ENCODE measurements at regions not wholly inside any gene's neighbourhood (a gene's known extent, or its start where the extent isn't known, plus 50 kb on each side); places are given as distances from the start of the nearest gene placed in this dataset.
A peak's percentile ranks its signal among the peaks of the same experiment; 100 is the strongest.
"Not testable (repeated sequence)": the region's sequence is repeated elsewhere in the genome, so short reads cannot be mapped to it uniquely, and the experiment has no call there.

DNA sequence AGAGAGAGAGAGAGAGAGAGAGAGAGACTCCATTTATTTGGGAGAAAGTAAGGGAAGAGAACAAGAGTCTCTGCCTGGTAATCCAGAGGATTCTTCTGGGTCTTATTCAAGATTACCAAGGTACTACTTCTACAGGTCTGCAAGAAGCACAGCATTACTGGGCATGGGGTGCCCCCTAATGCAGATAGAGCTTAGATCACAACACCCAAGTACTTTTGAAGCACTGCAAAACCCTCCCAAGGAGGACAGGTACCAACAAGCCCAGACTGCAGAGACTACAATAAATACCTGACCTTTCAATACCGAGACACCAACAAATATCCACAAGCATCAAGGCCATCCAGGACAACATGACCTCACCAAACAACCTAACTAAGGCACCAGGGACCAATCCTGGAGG lies 94.7 kb upstream of the PHF24 start:
- H3K79me2 ChIP-seq (ENCODE audit: control insufficient read depth, insufficient read depth, low read length, unreplicated experiment) = no peaks in the 10 kb centered on the region
- H3K27me3 ChIP-seq (ENCODE audit: insufficient read depth, low read length) = peaks cover 71% of the 10 kb centered on the region
- H3K27ac ChIP-seq (ENCODE audit: low read depth, low read length) = no peak overlapping the region
- H3K36me3 ChIP-seq (ENCODE audit: insufficient read depth, low read length) = no peaks in the 10 kb centered on the region
- no peak overlapping the region for H2AFZ ChIP-seq (ENCODE audit: low read length, unreplicated experiment)
- H3K4me1 ChIP-seq (ENCODE audit: control insufficient read depth, insufficient read depth, low read length, unreplicated experiment) = no peaks in the 10 kb centered on the region
- H3K4me3 ChIP-seq (ENCODE audit: low read depth, low read length) = no peak overlapping the region

DNA sequence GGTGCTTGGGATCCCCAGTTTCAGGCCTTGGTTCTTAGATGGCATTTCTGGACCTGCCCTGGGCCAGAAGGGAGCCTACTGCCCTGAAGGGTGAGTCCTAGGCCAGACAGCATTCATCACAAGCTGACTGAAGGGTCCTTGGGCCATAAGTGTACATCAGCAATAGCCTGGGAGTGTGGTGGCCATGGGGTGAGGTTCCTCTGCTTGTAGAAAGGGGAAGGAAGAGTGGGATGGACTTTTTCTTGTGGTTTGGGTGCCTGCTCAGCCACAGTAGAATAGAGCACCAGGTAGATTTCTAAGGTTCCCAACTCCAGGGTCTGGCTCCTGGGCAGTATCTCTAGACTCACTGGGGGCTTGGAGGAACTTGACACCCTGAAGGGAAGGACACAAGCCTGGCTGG lies 95.2 kb upstream of the PHF24 start:
- H3K36me3 ChIP-seq (ENCODE audit: insufficient read depth, low read length) = no peaks in the 10 kb centered on the region
- H3K79me2 ChIP-seq (ENCODE audit: control insufficient read depth, insufficient read depth, low read length, unreplicated experiment) = no peaks in the 10 kb centered on the region
- H3K4me1 ChIP-seq (ENCODE audit: control insufficient read depth, insufficient read depth, low read length, unreplicated experiment) = no peaks in the 10 kb centered on the region
- peaks cover 70% of the 10 kb centered on the region for H3K27me3 ChIP-seq (ENCODE audit: insufficient read depth, low read length)
- no peak overlapping the region for H3K4me3 ChIP-seq (ENCODE audit: low read depth, low read length)
- H3K27ac ChIP-seq (ENCODE audit: low read depth, low read length) = no peak overlapping the region
- no peak overlapping the region for H2AFZ ChIP-seq (ENCODE audit: low read length, unreplicated experiment)

DNA sequence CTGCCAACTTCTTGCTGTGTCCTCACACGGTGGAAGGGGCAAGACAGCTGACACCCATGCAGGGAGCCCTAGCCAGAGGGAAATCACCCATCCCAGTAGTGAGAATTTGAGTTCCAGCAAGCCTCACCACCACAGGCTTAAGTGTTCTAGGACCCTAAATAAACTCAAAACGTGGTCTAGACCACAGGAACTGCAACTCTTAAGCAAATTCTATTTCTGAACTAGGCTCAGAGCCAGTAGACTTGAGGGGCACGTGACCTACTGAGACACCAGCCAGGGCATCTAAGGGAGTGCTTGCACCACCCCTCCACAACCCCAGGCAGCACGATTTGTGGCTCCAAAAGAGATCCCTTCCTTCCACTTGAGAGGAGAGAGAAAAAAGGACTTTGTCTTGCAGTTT lies 96.0 kb upstream of the PHF24 start:
- no peak overlapping the region for H3K4me3 ChIP-seq (ENCODE audit: low read depth, low read length)
- no peaks in the 10 kb centered on the region for H3K79me2 ChIP-seq (ENCODE audit: control insufficient read depth, insufficient read depth, low read length, unreplicated experiment)
- no peaks in the 10 kb centered on the region for H3K4me1 ChIP-seq (ENCODE audit: control insufficient read depth, insufficient read depth, low read length, unreplicated experiment)
- H3K36me3 ChIP-seq (ENCODE audit: insufficient read depth, low read length) = no peaks in the 10 kb centered on the region
- no peak overlapping the region for H3K27ac ChIP-seq (ENCODE audit: low read depth, low read length)
- H2AFZ ChIP-seq (ENCODE audit: low read length, unreplicated experiment) = no peak overlapping the region
- peaks cover 68% of the 10 kb centered on the region for H3K27me3 ChIP-seq (ENCODE audit: insufficient read depth, low read length)

DNA sequence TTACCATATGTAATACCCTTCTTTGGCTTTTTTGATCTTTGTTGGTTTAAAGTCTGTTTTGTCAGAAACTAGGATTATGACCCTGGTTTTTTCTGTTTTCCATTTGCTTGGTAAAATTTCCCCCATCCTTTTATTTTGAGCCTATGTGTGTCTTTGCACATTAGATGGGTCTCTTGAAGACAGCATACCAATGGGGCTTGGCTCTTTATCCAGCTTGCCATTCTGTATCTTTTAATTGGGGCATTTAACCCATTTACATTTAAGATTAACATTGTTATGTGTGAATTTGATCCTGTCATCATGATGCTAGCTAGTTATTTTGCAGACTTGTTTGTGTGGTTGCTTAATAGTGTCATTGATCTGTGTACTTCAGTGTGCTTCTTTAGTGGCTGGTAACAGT lies 103.1 kb upstream of the PHF24 start:
- peaks cover 41% of the 10 kb centered on the region for H3K27me3 ChIP-seq (ENCODE audit: insufficient read depth, low read length)
- not testable (repeated sequence) for H3K36me3 ChIP-seq (ENCODE audit: insufficient read depth, low read length); H3K4me3 ChIP-seq (ENCODE audit: low read depth, low read length); H3K4me1 ChIP-seq (ENCODE audit: control insufficient read depth, insufficient read depth, low read length, unreplicated experiment); H3K27ac ChIP-seq (ENCODE audit: low read depth, low read length); H2AFZ ChIP-seq (ENCODE audit: low read length, unreplicated experiment); H3K79me2 ChIP-seq (ENCODE audit: control insufficient read depth, insufficient read depth, low read length, unreplicated experiment)

DNA sequence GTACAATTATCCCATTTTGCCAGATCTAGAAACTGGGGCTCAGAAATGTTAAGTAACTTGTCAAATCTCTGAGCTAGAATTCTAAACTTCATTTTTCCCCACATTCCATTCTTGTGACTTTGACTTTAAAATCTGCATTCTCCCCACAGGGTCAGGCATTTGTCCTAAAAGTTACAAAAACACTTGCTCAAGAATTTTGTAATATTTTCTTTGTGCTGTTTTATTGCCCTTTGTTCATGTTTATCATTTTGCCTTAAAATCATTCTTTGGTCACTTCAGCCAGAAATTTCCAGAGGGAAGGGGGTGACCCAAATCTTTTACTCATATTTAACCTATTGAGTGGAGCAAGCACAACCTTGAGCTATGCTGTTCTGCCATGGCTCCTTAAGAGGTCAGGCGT lies 120.1 kb upstream of the CCL21 start:
- no peak overlapping the region for H3K27ac ChIP-seq (ENCODE audit: low read depth, low read length)
- H3K79me2 ChIP-seq (ENCODE audit: control insufficient read depth, insufficient read depth, low read length, unreplicated experiment) = no peaks in the 10 kb centered on the region

DNA sequence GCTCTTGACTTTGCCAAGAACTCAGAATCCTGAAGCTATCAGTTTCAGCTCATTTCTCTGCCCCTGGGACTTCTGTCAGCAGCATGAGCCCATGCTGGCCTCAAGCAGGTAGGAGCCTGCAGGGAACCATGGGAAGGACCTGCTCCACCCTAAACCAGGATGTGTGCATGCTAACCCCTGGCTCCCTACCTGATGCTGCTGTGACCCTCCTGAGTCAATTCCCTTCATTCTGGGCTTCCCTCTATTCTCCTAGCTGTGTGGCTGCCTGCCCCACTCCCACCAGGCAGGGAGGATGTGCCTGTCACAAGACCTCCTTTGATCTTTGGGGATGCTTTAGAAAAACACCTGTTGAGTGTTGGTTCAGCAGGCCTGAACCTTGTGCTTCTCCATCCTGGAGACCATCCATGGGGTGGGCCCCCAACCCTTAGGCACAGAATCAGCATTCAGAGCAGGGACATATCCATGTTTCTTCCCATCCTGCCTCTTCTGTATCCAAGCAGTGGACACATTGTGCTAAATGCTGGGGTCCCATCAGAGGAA lies 117.1 kb upstream of the CCL21 start:
- Histone ChIP-seq H3K27ac (ENCODE audit: low read depth, low read length) (no peak overlapping the region), H3K4me3 (ENCODE audit: low read depth, low read length) (no peak overlapping the region), H3K36me3 (ENCODE audit: insufficient read depth, low read length) (no peaks in the 10 kb centered on the region), H3K4me1 (ENCODE audit: control insufficient read depth, insufficient read depth, low read length, unreplicated experiment) (peaks cover 8% of the 10 kb centered on the region), H2AFZ (ENCODE audit: low read length, unreplicated experiment) (no peak overlapping the region), H3K79me2 (ENCODE audit: control insufficient read depth, insufficient read depth, low read length, unreplicated experiment) (no peaks in the 10 kb centered on the region), H3K27me3 (ENCODE audit: insufficient read depth, low read length) (peaks cover 73% of the 10 kb centered on the region)

More for the DNA sequence above, 120.1 kb upstream of the CCL21 start:
- peaks cover 53% of the 10 kb centered on the region for H3K27me3 ChIP-seq (ENCODE audit: insufficient read depth, low read length)
- H2AFZ ChIP-seq (ENCODE audit: low read length, unreplicated experiment) = no peak overlapping the region
- no peak overlapping the region for H3K4me3 ChIP-seq (ENCODE audit: low read depth, low read length)
- peaks cover 8% of the 10 kb centered on the region for H3K4me1 ChIP-seq (ENCODE audit: control insufficient read depth, insufficient read depth, low read length, unreplicated experiment)
- no peaks in the 10 kb centered on the region for H3K36me3 ChIP-seq (ENCODE audit: insufficient read depth, low read length)

DNA sequence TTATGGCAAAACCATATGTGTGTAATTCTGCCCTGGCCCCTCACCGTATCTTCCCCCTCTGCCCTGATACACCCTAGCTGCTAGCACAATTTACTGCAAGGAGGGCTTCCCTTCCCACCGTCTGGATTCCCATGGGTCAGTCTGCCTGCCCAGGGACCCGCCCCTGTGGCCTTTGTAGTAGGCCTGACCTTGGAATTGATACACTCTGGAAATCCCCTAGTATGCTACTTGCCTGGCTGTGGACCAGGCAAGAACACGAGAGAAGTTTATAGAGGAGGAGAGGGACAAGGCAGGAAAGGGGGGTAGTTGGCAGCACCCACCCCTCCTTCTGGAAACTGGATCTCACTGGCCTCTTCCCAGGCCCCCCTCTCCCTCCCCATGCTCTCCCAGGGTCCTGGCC lies 115.8 kb upstream of the CCL21 start:
- Histone ChIP-seq H3K79me2 (ENCODE audit: control insufficient read depth, insufficient read depth, low read length, unreplicated experiment) (no peaks in the 10 kb centered on the region), H3K27ac (ENCODE audit: low read depth, low read length) (no peak overlapping the region), H3K27me3 (ENCODE audit: insufficient read depth, low read length) (peaks cover 74% of the 10 kb centered on the region), H3K36me3 (ENCODE audit: insufficient read depth, low read length) (no peaks in the 10 kb centered on the region), H3K4me3 (ENCODE audit: low read depth, low read length) (no peak overlapping the region), H2AFZ (ENCODE audit: low read length, unreplicated experiment) (no peak overlapping the region), H3K4me1 (ENCODE audit: control insufficient read depth, insufficient read depth, low read length, unreplicated experiment) (peaks cover 8% of the 10 kb centered on the region)

DNA sequence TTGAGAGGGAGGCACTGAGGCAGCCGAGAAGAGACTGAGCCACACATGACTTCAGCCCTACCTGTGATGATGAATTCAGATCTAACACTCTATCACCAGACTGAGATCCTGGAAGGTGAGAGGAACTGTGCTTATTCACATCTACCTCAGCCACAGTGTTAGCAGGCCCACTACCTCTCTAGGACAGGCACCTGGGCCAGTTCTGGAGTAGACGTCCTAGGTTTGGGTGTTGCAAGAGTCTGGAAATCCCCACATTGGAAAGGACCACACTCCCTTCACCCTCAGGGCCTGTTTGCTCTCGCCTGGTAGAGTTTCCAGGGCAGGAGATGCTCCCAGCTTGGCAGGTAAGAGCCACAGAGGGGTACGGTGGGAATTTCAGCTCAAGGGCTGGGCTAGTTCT lies 113.8 kb upstream of the CCL21 start:
- peaks cover 60% of the 10 kb centered on the region for H3K27me3 ChIP-seq (ENCODE audit: insufficient read depth, low read length)
- H3K36me3 ChIP-seq (ENCODE audit: insufficient read depth, low read length) = no peaks in the 10 kb centered on the region
- no peaks in the 10 kb centered on the region for H3K79me2 ChIP-seq (ENCODE audit: control insufficient read depth, insufficient read depth, low read length, unreplicated experiment)
- no peaks in the 10 kb centered on the region for H3K4me1 ChIP-seq (ENCODE audit: control insufficient read depth, insufficient read depth, low read length, unreplicated experiment)
- H3K4me3 ChIP-seq (ENCODE audit: low read depth, low read length) = no peak overlapping the region
- no peak overlapping the region for H3K27ac ChIP-seq (ENCODE audit: low read depth, low read length)
- H2AFZ ChIP-seq (ENCODE audit: low read length, unreplicated experiment) = no peak overlapping the region

DNA sequence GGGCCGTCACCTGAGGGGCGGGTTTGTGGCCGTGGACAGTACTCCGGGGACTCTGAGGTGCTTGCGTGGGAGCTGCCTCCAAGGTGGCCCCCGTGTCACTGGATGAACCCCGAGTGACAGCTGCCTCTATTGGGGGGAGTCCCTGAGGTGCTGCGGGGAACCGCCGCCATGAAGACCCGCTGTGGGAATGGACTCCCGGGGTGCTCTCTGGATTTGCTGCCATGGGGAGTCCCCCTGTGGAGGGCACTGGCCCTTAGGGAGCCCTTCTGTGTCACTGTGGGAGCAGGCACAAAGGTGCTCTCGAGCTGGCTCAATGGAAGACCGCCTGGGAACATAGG lies 100.2 kb upstream of the CCL21 start:
- Histone ChIP-seq H3K36me3 (ENCODE audit: insufficient read depth, low read length) (no peaks in the 10 kb centered on the region), H3K27me3 (ENCODE audit: insufficient read depth, low read length) (peaks cover 90% of the 10 kb centered on the region), H3K4me3 (ENCODE audit: low read depth, low read length) (no peak overlapping the region), H2AFZ (ENCODE audit: low read length, unreplicated experiment) (no peak overlapping the region), H3K4me1 (ENCODE audit: control insufficient read depth, insufficient read depth, low read length, unreplicated experiment) (no peaks in the 10 kb centered on the region), H3K79me2 (ENCODE audit: control insufficient read depth, insufficient read depth, low read length, unreplicated experiment) (no peaks in the 10 kb centered on the region), H3K27ac (ENCODE audit: low read depth, low read length) (no peak overlapping the region)

DNA sequence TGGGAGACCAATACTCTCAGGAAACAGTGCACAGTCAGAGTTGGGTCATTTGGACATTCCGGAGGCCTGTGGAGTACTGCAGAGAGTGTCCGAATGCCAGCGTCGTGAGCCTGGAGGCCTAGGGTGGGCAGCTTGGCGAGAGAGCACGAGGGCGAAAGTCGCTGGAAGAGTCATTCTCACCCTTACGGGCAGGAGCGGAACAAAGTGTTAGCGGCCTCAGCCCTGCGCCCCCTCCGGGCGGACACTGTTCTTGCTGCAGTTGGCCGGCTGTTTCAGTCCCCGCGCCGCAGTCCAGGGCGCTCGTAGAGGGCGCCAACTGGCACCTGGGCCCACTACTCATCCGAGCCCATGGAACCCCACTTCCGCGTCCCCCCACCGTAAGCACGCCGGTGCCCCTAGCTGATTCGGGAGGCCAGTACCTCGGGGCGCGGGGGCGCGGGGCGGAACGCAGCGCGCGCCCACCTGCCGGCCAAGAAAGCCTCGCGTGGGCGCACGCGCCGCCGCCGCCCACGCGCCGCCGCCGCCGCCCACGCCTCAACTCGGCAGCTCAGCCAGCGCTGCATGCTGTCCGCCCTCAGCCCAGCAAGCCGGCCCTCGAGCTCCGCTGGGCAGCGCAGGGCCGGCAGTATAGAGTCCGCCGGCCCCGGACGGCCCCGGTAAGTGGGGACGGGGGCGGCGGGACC lies 99.7 kb upstream of the CCL21 start:
- Histone ChIP-seq H3K79me2 (ENCODE audit: control insufficient read depth, insufficient read depth, low read length, unreplicated experiment) (no peaks in the 10 kb centered on the region), H2AFZ (ENCODE audit: low read length, unreplicated experiment) (no peak overlapping the region), H3K36me3 (ENCODE audit: insufficient read depth, low read length) (no peaks in the 10 kb centered on the region), H3K27ac (ENCODE audit: low read depth, low read length) (no peak overlapping the region), H3K4me3 (ENCODE audit: low read depth, low read length) (peak overlapping the region; percentile 62; the same call in 1 of the 2 replicates), H3K4me1 (ENCODE audit: control insufficient read depth, insufficient read depth, low read length, unreplicated experiment) (no peaks in the 10 kb centered on the region), H3K27me3 (ENCODE audit: insufficient read depth, low read length) (peaks cover 92% of the 10 kb centered on the region)

DNA sequence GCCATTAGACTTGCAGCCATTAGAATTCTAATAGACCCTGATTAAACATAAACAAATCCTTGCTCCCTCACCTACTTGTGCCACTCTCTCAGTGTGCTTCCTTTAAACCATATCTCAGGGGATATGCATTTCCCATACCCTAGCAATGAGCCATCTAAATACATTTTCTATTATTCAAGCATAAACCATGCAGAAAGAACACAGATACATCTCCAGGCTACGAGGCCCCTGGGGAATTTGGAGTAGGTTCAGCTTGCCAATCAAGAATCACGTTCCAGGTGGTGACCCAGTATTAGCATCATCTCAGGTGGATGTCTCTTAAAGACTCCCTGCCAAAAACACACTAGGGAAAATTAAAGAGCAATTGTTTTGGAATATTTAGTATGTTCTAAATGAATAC lies 93.0 kb upstream of the CCL21 start:
- Histone ChIP-seq H3K4me1 (ENCODE audit: control insufficient read depth, insufficient read depth, low read length, unreplicated experiment) (no peaks in the 10 kb centered on the region), H3K4me3 (ENCODE audit: low read depth, low read length) (no peak overlapping the region), H3K79me2 (ENCODE audit: control insufficient read depth, insufficient read depth, low read length, unreplicated experiment) (no peaks in the 10 kb centered on the region), H3K27ac (ENCODE audit: low read depth, low read length) (no peak overlapping the region), H3K36me3 (ENCODE audit: insufficient read depth, low read length) (no peaks in the 10 kb centered on the region), H3K27me3 (ENCODE audit: insufficient read depth, low read length) (peaks cover 78% of the 10 kb centered on the region), H2AFZ (ENCODE audit: low read length, unreplicated experiment) (no peak overlapping the region)
